MCF 10A (cell line): ENCODE measurements at regions not wholly inside any gene's neighbourhood (a gene's known extent, or its start where the extent isn't known, plus 50 kb on each side); places are given as distances from the start of the nearest gene placed in this dataset.

Source experiments
- BruUV-seq: library from RNA; stranded (reverse); fragments of 400-500 nt; replicated peaks from 2 replicates; lab custom pipeline; 2021; lab: Mats Ljungman, UMichigan
- CTCF ChIA-PET: fragments of 300-600 bp; sonication (Branson Sonifier 250); formaldehyde crosslinking; extraction: SDS; loops from one replicate; lab custom pipeline; 2021; ENCODE audit warnings: antibody characterized with exemption, inconsistent platforms; lab: Yijun Ruan, JAX
- POLR2A ChIA-PET: fragments of 300-600, 350-650 bp; sonication (Branson Sonifier 250); formaldehyde crosslinking; extraction: SDS; loops from one replicate; lab custom pipeline; 2020; ENCODE audit warnings: antibody characterized with exemption, inconsistent platforms; lab: Yijun Ruan, JAX
- DNase-seq: peaks from one replicate; pipeline ENCODE4 v3.0.0-alpha.2; 2018; ENCODE audit not compliant: unreplicated experiment
- H3K27ac Mint-ChIP-seq: one replicate; pipeline ENCODE4 v1.8.0; 2022; ENCODE audit warnings: mild to moderate bottlenecking, low read depth, mixed read lengths; ENCODE audit not compliant: unreplicated experiment
- H3K27me3 Mint-ChIP-seq: one replicate; pipeline ENCODE4 v1.8.0; 2022; ENCODE audit warnings: mixed read lengths; ENCODE audit not compliant: insufficient read depth, unreplicated experiment
- H3K36me3 Mint-ChIP-seq: one replicate; pipeline ENCODE4 v1.8.0; 2022; ENCODE audit warnings: mild to moderate bottlenecking, moderate library complexity, mixed read lengths; ENCODE audit not compliant: insufficient read depth, unreplicated experiment
- H3K4me1 Mint-ChIP-seq: one replicate; pipeline ENCODE4 v1.8.0; 2022; ENCODE audit warnings: mixed read lengths; ENCODE audit not compliant: insufficient read depth, unreplicated experiment
- H3K4me3 Mint-ChIP-seq: one replicate; pipeline ENCODE4 v1.8.0; 2022; ENCODE audit warnings: mild to moderate bottlenecking, moderate library complexity, mixed read lengths; ENCODE audit not compliant: unreplicated experiment
- H3K9me3 Mint-ChIP-seq: one replicate; pipeline ENCODE4 v1.8.0; 2022; ENCODE audit warnings: mixed read lengths; ENCODE audit not compliant: unreplicated experiment
- intact Hi-C: fragments of 100-400 bp; cut with micrococcal nuclease; formaldehyde crosslinking; loops from 2 replicates; pipeline ENCODE4 v1.14.1; 2022
- TF ChIP-seq, protein P1 (sequence below): fragments of 200-600 bp; IDR thresholded peaks from one replicate; pipeline ENCODE4 v1.8.0; 2022; ENCODE audit warnings: antibody characterized with exemption, mild to moderate bottlenecking; ENCODE audit not compliant: unreplicated experiment

DNA sequence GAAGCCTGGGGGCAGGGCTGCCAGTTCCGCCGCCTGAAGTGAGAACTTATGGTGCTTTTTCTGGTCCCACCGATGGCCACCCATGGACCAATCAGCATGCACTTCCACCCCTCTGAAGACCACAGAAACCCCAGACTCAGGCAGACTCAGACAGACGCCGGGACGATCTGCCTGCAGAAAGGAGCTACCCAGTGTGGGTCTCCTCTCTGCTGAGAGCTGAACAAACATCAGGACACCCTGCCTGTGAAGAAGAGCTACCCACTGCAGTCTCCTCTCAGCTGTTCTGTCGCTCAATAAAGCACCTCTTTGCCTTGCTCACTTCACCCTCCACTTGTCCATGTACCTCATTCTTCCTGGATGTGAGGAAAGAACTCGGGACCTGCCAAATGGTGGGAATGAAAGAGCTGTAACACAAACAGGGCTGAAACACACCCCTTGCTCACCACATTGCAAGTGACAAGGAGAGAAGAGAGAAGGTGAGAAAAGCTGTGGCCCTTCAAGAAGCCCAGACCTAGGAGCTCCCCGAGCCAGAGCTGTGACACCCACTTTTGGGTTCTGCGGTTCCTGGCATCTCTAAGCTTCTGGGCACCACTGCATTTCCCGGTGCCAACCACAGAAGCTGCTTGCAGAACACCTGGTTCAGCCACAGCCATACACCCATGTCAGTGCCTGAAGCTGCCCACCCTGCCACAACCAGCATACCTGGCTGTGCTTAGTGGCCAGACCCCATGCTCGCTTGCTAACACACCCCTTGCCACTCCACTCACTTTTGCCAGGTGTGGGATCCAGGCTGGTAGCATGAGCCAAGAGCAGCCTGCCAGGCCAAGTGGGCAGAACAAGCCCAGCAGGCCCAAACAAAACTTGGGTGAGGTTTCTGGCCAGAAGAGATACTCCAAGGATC, 114.3 kb upstream of the TSLP start:
- H3K36me3 Mint-ChIP-seq, result no peaks in the 10 kb centered on the region
- CTCF ChIA-PET, result interaction anchor here (0.5 to 0.7 kb wide), 4 partner anchors 9 to 135 kb away, joined by 3 to 4 read pairs (median 4); no protein-coding TSS in a partner anchor
- POLR2A ChIA-PET, result interaction anchor here (0.8 kb wide), 1 partner anchor 40 kb away, joined by 3 read pairs; no protein-coding TSS in a partner anchor
- intact Hi-C loops, result loop anchor here (10.0 kb wide), 1 partner anchor 108 kb away; no protein-coding TSS in a partner anchor
- no peaks in the 10 kb centered on the region for H3K27me3 Mint-ChIP-seq
- no peaks in the 10 kb centered on the region for H3K9me3 Mint-ChIP-seq
- peaks cover 23% of the 10 kb centered on the region for H3K4me1 Mint-ChIP-seq
- BruUV-seq, result no TSS peak
- no peak overlapping the region for H3K4me3 Mint-ChIP-seq
- DNase-seq, result peak; percentile 60
- peak overlapping the region; percentile 5 for H3K27ac Mint-ChIP-seq
- TF ChIP-seq, protein P1, sequence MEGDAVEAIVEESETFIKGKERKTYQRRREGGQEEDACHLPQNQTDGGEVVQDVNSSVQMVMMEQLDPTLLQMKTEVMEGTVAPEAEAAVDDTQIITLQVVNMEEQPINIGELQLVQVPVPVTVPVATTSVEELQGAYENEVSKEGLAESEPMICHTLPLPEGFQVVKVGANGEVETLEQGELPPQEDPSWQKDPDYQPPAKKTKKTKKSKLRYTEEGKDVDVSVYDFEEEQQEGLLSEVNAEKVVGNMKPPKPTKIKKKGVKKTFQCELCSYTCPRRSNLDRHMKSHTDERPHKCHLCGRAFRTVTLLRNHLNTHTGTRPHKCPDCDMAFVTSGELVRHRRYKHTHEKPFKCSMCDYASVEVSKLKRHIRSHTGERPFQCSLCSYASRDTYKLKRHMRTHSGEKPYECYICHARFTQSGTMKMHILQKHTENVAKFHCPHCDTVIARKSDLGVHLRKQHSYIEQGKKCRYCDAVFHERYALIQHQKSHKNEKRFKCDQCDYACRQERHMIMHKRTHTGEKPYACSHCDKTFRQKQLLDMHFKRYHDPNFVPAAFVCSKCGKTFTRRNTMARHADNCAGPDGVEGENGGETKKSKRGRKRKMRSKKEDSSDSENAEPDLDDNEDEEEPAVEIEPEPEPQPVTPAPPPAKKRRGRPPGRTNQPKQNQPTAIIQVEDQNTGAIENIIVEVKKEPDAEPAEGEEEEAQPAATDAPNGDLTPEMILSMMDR, result no peak

DNA sequence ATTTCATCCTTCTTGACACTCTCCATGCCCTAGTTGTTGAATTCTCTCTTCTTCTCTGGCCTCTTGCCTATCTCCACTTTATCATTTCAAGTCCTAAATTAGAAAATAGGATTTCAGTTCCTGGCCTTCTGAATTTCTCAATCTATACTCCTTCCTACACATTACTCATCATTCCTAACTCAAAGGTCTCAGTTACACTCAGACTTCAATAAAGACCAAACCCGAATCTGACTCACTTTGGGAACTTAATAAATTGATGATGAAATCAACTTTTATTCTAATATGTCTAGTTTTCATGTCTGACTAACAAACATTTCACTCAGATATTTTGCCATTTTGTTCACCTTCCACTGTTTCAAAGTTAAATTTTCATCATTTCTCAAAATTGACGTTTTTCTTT, 113.6 kb upstream of the TSLP start:
- Mint-ChIP-seq H3K4me1 (peaks cover 15% of the 10 kb centered on the region), H3K27ac (peak overlapping the region; percentile 5), H3K4me3 (no peak overlapping the region), H3K36me3 (no peaks in the 10 kb centered on the region), H3K9me3 (no peaks in the 10 kb centered on the region), H3K27me3 (no peaks in the 10 kb centered on the region)
- peak; percentile 85 for DNase-seq
- TF ChIP-seq, protein P1, result no peak
- intact Hi-C loops, result loop anchor here (10.0 kb wide), 1 partner anchor 107 kb away; no protein-coding TSS in a partner anchor
- ChIA-PET CTCF (no interaction called here), POLR2A (interaction anchor here (0.8 kb wide), 1 partner anchor 40 kb away, joined by 3 read pairs; no protein-coding TSS in a partner anchor)
- no TSS peak for BruUV-seq

DNA sequence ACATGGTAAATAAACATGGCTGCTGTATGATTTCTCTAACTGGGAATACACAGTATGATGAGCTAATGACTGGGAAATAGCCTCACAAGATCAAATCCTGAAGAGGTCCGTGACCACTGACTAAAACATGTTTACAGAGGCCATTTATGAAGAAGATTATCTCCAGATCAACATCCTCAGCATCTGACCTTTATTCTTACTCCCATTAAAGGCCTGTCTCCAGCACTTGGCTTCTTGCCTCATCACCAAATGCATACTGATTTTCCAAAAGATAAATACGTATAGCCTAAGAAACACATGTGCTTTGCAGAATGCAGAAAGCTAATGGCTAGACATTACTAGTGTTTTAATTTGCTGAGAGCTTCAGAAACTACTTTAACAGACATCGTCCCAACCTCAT, 108.0 kb upstream of the TSLP start:
- no peaks in the 10 kb centered on the region for H3K36me3 Mint-ChIP-seq
- H3K4me1 Mint-ChIP-seq, result peaks cover 9% of the 10 kb centered on the region
- intact Hi-C loops, result no loop called here
- TF ChIP-seq, protein P1, result no peak
- BruUV-seq, result no TSS peak
- H3K27me3 Mint-ChIP-seq, result no peaks in the 10 kb centered on the region
- H3K9me3 Mint-ChIP-seq, result no peaks in the 10 kb centered on the region
- no peak for DNase-seq
- H3K4me3 Mint-ChIP-seq, result no peak overlapping the region
- no peak overlapping the region for H3K27ac Mint-ChIP-seq
- ChIA-PET POLR2A (no interaction called here), CTCF (interaction anchor here (0.7 to 1.1 kb wide), 2 partner anchors 99 to 173 kb away, joined by 3 read pairs; no protein-coding TSS in a partner anchor)
